NCI-H524 treated with DMSO at 0.1 percent for 48 hours (cell line): ENCODE measurements at regions not wholly inside any gene's neighbourhood (a gene's known extent, or its start where the extent isn't known, plus 50 kb on each side); places are given as distances from the start of the nearest gene placed in this dataset.

Source experiments
- DNase-seq: peaks from one replicate; lab custom pipeline; 2025; lab: John Stamatoyannopoulos, UW

DNA sequence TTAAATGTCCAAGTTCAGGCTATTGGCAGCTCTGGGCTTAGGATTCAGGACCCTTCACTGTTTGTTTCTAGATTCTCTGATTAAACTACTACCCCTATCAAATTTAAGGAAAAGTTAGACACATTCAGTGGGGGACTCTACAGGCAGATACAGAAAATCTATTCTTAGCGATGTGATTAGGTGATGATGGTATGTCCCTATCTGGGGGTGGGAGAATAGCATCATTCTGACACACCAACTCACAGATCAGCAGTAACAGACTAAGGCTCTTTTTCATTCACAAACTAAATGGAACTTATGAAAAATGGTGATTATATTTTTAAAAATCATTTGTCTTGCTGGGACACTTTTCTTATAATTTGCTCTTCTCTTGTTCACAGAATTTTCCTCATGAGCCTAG is 232.9 kb upstream of the CDH2 start:
- no peak for DNase-seq

- DNase-seq: no peak
These were observed 231.6 kb upstream of the CDH2 start for GRCh38 chr18:28408528-28408927.

GRCh38 chr18:28407681-28408080 is 230.8 kb upstream of the CDH2 start:
- DNase-seq: no peak

DNA sequence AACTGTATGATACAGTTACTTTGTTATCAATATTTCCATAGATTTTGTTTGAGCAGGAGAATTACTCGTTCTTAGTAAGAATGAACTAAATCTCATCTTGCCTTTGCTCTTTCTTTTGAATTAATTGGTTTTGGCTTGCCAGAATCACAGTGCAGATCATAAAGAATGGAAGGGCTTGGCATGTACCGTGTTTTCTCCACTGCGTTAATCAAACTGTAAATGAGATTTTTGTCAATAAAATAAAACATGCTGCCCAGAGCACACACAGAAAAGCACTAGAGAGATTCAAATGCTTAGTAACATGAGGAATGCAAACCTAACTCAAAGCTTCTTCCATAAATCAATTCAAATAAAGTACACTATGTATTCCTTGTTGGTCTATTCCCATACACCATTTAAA is 229.6 kb upstream of the CDH2 start:
- no peak for DNase-seq

GRCh38 chr18:28404694-28405093 is 227.8 kb upstream of the CDH2 start:
- no peak for DNase-seq

- no peak for DNase-seq
These were observed 222.9 kb upstream of the CDH2 start for GRCh38 chr18:28399781-28400362.

DNA sequence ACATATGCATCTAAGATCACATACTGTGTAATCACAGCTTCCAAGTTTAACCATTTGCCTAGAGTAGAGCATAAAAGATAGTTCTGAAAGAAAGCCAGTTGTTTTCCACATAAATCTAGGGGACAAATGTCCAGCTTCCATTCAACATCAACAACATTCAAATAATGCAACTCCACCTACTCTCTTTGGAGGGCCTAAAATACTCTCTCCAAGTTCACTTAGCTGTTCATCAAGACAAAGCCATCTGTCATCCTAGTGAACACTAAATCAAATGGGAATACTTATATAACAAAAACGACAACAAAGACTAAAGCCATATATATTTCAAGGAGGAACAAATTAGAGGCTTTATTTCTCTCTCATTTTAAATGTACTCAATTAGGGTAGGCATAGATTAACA is 221.5 kb upstream of the CDH2 start:
- DNase-seq: peak; percentile 19

GRCh38 chr18:28390022-28390421 is 213.1 kb upstream of the CDH2 start:
- DNase-seq: no peak

DNA sequence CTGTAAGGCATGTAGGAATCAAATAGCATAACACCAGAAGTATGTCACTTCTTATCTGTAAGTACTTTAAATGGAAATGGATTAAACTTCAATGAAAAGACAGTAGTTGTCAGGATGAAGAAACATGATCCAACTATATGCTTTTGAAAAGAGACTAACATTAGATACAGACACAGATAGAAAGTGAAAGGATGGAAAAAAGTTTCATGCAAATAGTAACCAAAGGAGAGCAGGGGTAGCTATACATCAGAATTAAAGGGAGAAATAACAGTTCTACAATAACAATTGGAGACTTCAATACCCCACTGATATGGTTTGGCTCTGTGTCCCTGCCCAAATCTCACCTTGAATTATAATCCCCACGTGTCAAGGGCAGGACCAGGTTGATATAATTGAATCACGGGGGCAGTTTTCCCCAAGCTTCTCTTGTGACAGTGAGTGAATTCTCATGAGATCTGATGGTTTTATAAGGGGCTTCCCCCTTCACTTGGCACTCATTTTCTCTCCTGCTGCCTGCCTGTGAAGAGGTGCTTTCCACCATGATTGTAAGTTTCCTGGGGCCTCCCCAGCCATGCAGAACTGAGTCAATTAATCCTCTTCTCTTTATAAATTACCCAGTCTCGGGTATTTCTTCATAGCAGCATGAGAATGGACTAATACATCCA is 205.4 kb upstream of the CDH2 start:
- DNase-seq: no peak

DNA sequence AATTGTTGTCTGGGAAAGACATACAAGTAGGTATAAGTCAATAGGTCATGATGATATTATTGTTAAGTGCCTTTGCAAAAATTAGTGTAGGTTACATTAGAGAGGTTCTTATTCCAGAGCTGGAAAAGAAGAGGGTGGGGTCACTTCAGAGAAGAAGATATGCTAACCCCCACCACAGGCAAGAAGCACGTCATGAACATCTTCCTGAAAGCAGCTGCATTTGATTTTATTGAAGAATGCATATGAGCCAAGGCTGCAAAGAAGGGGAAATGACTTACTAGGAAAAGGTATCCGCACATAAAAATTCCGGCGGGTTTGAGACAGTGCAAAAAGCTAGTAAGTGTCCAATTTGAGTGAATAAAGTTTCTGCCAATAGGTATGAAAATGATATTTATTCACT is 195.3 kb upstream of the CDH2 start:
- DNase-seq: no peak

DNA sequence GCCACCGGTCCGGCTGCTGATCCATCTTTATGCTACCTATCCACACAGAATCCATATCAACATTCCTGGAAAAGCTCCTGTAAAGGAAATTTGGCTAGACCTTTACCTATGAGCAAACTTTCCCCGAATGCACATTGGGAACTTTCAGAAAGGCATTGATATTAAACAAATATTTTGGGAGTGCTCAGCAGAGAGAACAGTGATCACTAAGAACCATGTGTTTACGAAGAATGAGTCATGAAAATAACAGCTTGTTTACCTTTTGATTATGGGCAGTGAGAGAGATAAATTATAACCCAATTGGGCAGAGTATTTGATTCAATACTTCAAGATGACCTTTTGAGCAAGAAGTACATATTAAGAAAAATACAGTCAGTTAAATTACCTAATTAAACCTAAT is 189.7 kb upstream of the CDH2 start:
- no peak for DNase-seq

GRCh38 chr18:28365411-28365831 is 188.5 kb upstream of the CDH2 start:
- no peak for DNase-seq

- DNase-seq: no peak
These were observed 186.2 kb upstream of the CDH2 start for GRCh38 chr18:28363124-28363523.

DNA sequence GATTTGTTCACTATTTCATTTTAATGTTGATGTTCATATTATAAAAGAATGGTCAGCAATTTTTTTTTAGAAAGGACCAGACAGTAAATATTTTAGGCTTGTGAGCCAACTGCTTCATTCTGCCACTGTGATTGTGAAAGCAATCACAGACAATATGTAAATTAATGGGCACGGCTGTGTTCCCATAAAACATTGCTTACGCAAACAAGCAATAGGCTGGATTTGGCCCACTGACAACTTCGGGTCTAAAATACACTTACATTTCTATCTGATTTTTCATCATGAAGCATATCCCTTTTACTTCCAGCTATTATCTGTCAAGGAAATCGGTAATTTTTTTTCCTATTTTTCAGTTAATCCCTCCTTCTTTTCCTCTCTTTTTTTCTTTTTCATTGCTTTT is 182.2 kb upstream of the CDH2 start:
- no peak for DNase-seq

DNA sequence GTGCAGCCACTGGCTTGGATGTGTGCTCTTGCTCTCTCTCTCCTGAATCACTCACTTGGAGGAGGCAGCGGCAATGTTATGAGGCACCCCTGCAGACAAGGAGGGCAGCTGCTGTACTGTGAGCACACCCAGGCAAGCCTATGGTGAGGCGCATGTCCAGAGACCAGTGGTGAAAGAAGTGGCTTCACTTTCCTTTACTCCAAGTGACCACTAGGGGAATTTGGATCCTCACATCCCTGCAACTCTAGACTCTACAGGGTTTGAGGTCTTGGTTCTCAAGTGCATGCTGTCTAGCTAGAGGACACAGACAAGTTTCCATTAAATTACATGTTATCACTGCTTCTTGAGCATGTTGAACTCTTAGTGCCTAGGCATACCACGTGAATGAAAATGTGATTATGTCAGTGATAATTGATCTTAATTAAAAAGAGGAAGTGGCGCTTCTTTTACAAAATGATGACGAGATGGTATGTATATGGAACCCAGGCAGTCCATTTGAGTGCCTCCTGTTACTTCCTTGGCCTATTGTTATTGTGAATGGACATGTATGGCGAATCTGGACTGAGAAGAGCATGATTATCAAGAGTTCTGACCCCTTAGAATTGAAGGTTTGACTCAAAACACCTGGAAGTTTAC is 181.0 kb upstream of the CDH2 start:
- no peak for DNase-seq

DNA sequence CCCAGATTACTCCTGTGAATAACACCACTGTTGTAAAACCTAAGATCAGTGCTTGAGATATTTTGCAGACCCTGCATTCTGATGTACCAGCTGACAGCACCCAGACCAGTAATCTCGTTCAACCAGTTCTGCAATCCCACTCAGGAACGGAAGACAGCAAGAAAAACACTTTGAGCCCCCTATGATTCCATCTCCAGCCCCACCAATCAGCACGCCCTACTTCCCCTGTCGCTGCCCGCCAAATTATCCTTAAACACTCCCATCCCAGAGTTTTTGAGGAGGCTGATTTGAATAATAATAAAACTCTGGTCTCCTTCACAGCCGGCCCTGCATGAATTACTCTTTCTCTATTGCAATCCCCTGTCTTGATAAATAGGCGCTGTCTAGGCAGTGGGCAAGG is 173.9 kb upstream of the CDH2 start:
- DNase-seq: no peak

GRCh38 chr18:28342231-28342630 is 165.3 kb upstream of the CDH2 start:
- no peak for DNase-seq

- no peak for DNase-seq
These were observed 161.4 kb upstream of the CDH2 start for GRCh38 chr18:28338316-28338715.

GRCh38 chr18:28334516-28334915 is 157.6 kb upstream of the CDH2 start:
- DNase-seq: no peak

DNA sequence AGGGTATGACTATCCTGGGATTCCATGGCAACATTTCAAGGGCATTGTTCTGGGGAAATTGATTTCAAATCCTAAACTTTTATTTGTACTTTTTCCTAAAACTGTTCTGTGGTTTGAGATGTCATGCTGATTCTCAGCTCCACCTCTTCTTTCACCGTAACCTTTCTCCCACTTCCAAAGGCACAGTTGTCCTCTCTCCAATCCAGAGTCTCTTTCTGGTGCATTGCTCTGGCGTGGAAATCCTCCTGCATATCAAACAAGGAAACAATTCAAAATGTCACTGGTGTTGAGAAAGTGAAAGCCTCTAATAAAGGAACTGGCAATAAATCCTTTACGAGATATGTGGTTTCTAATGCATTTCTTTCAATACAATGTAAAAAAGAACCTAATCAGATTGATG is 155.1 kb upstream of the CDH2 start:
- no peak for DNase-seq

GRCh38 chr18:28331551-28331950 is 154.6 kb upstream of the CDH2 start:
- DNase-seq: peak; percentile 1

DNA sequence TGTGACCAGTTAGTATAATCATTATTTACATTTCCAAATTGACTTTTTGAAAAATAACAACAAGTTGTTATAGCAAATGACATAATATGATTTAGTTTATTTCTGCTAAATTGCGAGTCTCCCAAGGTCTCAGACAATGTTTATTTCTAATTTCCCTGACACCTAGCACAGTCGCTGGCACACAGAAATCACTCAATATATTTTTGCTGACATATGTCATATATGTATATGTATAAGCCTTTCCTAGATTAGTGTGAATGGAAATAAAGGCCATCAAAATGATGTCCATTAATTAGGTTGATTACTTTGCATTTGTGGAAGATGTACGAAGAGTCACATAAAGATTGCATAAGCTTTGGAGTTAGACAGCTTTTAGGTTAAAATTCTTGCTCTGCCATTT is 136.7 kb upstream of the CDH2 start:
- no peak for DNase-seq

DNA sequence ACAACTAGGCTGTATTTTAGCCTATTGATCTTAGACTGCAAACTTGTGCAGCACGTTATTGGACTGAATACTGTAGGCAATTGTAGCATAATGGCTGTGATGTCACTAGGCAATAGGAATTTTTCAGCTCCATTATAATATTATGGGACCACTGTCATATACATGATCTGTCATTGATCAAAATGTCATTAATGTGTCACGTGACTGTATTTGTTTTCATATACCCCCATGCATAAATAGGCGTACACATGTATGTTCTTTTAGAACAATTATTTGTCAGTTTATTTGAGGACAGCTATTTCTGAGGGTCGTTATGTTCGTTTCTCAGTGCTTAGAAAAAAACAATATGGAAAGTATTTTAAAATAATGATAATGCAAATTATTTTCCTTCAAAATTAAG is 111.9 kb upstream of the CDH2 start:
- no peak for DNase-seq

DNA sequence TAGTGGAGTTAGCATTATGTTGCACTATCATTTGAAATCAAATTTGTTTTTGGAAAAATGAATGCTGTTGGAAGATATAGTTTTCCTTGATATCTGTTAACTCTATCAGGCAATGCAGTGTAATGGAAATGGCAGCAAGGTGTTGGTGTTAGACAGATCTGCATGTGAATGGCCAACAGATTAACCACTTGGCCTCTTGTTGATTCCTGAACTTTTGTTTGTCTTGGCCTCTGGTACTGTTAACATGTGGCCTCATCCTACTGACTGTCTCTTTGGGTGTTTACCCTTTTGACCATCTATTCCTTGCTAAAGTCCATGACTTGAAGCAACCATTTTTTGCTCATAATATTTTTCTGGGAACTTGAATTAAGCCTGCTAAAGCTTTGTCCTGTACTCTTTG is 110.2 kb upstream of the CDH2 start:
- DNase-seq: no peak
